Panc1 (cell line): ENCODE measurements at regions not wholly inside any gene's neighbourhood (a gene's known extent, or its start where the extent isn't known, plus 50 kb on each side); places are given as distances from the start of the nearest gene placed in this dataset.
A peak's percentile ranks its signal among the peaks of the same experiment; 100 is the strongest.

ENCODE experiments used
- ATAC-seq: fragments of 200-7000 bp; cut with Tn5 transposase; 2 replicates; pipeline ENCODE4 v1.9.1; 2020; ENCODE audit warnings: mild to moderate bottlenecking, moderate library complexity
- BruUV-seq: library from RNA; stranded (reverse); fragments of 400-500 nt; replicated peaks from 2 replicates; lab custom pipeline; 2021; lab: Mats Ljungman, UMichigan
- CTCF ChIA-PET: fragments of 300-600 bp; sonication (Branson Sonifier 250); formaldehyde crosslinking; loops from one replicate; lab custom pipeline; 2022; ENCODE audit warnings: antibody characterized with exemption; lab: Charles Lee
- POLR2A ChIA-PET: fragments of 300-600 bp; sonication (Branson Sonifier 250); formaldehyde crosslinking; loops from one replicate; lab custom pipeline; 2022; ENCODE audit warnings: antibody characterized with exemption; lab: Charles Lee
- DNase-seq: peaks from one replicate; pipeline ENCODE4 v3.0.0-alpha.2; 2010; ENCODE audit warnings: low read depth, low spot score
- H3K27ac ChIP-seq: 2 replicates; pipeline ENCODE4 v1.5.1; 2011; ENCODE audit warnings: mild to moderate bottlenecking, low read length, inconsistent platforms
- H3K27me3 ChIP-seq: fragments of 200-500 bp; sonication (Bioruptor generic); 2 replicates; pipeline ENCODE4 v1.6.0; 2014; ENCODE audit warnings: low read length, inconsistent platforms; ENCODE audit not compliant: control insufficient read depth, insufficient read depth
- H3K36me3 ChIP-seq: fragments of 200-500 bp; sonication (Bioruptor generic); 2 replicates; pipeline ENCODE4 v1.5.1; 2014; ENCODE audit warnings: inconsistent platforms, mild to moderate bottlenecking, low read length, moderate library complexity; ENCODE audit not compliant: control insufficient read depth, insufficient read depth
- H3K4me1 ChIP-seq: 2 replicates; pipeline ENCODE4 v1.5.1; 2011; ENCODE audit warnings: inconsistent platforms, mild to moderate bottlenecking, low read length, moderate library complexity; ENCODE audit not compliant: control insufficient read depth, insufficient read depth
- H3K4me3 ChIP-seq, 2 experiments: 2 replicates each; pipeline ENCODE4 v1.5.1; 2011 to 2012; ENCODE audit warnings: low read depth in 2 of 2, low read length in 2 of 2, mild to moderate bottlenecking in 2 of 2, inconsistent platforms in 1 of 2, moderate library complexity in 1 of 2
- H3K9me3 ChIP-seq: fragments of 200-500 bp; sonication (Bioruptor generic); 2 replicates; pipeline ENCODE4 v1.5.1; 2014; ENCODE audit warnings: low read depth, mild to moderate bottlenecking, inconsistent platforms, low read length, moderate library complexity; ENCODE audit not compliant: control insufficient read depth, insufficient read depth
- POLR2AphosphoS5 ChIP-seq: IDR thresholded peaks from 2 replicates; pipeline ENCODE4 v1.6.1; 2012; ENCODE audit warnings: mild to moderate bottlenecking, low read depth, low read length, moderate library complexity
- SIN3A ChIP-seq: IDR thresholded peaks from 2 replicates; pipeline ENCODE4 v1.6.1; 2012; ENCODE audit warnings: low read depth, mild to moderate bottlenecking, low read length, moderate library complexity, borderline replicate concordance; ENCODE audit not compliant: insufficient read depth
- TCF7L2 ChIP-seq: IDR thresholded peaks from 2 replicates; pipeline ENCODE4 v1.6.1; 2011; ENCODE audit warnings: mild to moderate bottlenecking, low read depth, low read length, inconsistent platforms
- in situ Hi-C: cut with HindIII; loops from 2 replicates; pipeline ENCODE4 v1.10.0; 2016; ENCODE audit warnings: low sequenced_read_pairs, low pct_unique_long_range_greater_than_20kb
- intact Hi-C: fragments of 100-400 bp; cut with micrococcal nuclease; formaldehyde crosslinking; loops from one replicate; pipeline ENCODE4 v1.10.0; 2022; ENCODE audit not compliant: unreplicated experiment
- TF ChIP-seq, protein P1 (sequence below), 2 experiments: IDR thresholded peaks; 2 replicates each; pipeline ENCODE4 v1.6.1; 2011 to 2012; ENCODE audit warnings: low read depth in 2 of 2, control low read depth in 1 of 2, low read length in 1 of 2, mild to moderate bottlenecking in 1 of 2, moderate library complexity in 1 of 2; ENCODE audit not compliant: insufficient read depth in 1 of 2
- TF ChIP-seq, protein P2 (sequence below): fragments of 450-650 bp; IDR thresholded peaks from 2 replicates; pipeline ENCODE4 v1.5.1; 2017; ENCODE audit warnings: mild to moderate bottlenecking

DNA sequence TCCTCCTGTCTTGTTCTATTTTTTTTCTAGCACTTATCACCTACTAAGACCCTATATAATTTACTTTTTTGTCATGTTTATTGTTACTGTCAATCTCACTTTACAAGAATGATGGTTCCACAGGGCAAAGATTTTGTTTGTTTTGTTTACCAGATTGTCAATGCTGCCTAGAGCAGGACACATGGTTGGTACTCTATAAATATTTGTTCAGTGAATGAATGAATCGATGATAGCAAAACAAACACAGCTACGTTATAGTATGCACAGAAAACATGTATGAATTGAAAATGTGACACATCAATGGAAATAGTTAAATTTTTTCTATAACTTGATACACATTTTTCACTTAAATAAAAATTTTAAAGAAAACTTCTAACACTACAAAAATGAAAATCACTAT lies 67.1 kb upstream of the KRR1 start:
- H3K27ac ChIP-seq = peak overlapping the region; percentile 67; the same call in 1 of the 2 replicates
- ATAC-seq (no peak), DNase-seq (no peak)
- no peaks in the 10 kb centered on the region for H3K27me3 ChIP-seq
- peaks cover 6% of the 10 kb centered on the region; the same call in 1 of the 2 replicates for H3K4me1 ChIP-seq
- H3K9me3 ChIP-seq = no peaks in the 10 kb centered on the region; the same call in 1 of the 2 replicates
- H3K36me3 ChIP-seq = no peaks in the 10 kb centered on the region
- intact Hi-C loops = no loop called here
- in situ Hi-C loops = no loop called here
- no peak overlapping the region for H3K4me3 ChIP-seq
- no TSS peak for BruUV-seq
- POLR2A ChIA-PET = interaction anchor here (0.6 kb wide), 1 partner anchor 20 kb away, joined by 3 read pairs; no protein-coding TSS in a partner anchor
- CTCF ChIA-PET = no interaction called here
- TF ChIP-seq TCF7L2 (no peak), SIN3A (no peak), POLR2AphosphoS5 (no peak)
- TF ChIP-seq, protein P1, sequence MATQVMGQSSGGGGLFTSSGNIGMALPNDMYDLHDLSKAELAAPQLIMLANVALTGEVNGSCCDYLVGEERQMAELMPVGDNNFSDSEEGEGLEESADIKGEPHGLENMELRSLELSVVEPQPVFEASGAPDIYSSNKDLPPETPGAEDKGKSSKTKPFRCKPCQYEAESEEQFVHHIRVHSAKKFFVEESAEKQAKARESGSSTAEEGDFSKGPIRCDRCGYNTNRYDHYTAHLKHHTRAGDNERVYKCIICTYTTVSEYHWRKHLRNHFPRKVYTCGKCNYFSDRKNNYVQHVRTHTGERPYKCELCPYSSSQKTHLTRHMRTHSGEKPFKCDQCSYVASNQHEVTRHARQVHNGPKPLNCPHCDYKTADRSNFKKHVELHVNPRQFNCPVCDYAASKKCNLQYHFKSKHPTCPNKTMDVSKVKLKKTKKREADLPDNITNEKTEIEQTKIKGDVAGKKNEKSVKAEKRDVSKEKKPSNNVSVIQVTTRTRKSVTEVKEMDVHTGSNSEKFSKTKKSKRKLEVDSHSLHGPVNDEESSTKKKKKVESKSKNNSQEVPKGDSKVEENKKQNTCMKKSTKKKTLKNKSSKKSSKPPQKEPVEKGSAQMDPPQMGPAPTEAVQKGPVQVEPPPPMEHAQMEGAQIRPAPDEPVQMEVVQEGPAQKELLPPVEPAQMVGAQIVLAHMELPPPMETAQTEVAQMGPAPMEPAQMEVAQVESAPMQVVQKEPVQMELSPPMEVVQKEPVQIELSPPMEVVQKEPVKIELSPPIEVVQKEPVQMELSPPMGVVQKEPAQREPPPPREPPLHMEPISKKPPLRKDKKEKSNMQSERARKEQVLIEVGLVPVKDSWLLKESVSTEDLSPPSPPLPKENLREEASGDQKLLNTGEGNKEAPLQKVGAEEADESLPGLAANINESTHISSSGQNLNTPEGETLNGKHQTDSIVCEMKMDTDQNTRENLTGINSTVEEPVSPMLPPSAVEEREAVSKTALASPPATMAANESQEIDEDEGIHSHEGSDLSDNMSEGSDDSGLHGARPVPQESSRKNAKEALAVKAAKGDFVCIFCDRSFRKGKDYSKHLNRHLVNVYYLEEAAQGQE (IDR thresholded peaks at IDR 0.05; ENCODE audit: insufficient read depth in 1 of 2, low read depth in 2 of 2, low read length in 1 of 2) = no peak
- TF ChIP-seq, protein P2, sequence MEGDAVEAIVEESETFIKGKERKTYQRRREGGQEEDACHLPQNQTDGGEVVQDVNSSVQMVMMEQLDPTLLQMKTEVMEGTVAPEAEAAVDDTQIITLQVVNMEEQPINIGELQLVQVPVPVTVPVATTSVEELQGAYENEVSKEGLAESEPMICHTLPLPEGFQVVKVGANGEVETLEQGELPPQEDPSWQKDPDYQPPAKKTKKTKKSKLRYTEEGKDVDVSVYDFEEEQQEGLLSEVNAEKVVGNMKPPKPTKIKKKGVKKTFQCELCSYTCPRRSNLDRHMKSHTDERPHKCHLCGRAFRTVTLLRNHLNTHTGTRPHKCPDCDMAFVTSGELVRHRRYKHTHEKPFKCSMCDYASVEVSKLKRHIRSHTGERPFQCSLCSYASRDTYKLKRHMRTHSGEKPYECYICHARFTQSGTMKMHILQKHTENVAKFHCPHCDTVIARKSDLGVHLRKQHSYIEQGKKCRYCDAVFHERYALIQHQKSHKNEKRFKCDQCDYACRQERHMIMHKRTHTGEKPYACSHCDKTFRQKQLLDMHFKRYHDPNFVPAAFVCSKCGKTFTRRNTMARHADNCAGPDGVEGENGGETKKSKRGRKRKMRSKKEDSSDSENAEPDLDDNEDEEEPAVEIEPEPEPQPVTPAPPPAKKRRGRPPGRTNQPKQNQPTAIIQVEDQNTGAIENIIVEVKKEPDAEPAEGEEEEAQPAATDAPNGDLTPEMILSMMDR = no peak

DNA sequence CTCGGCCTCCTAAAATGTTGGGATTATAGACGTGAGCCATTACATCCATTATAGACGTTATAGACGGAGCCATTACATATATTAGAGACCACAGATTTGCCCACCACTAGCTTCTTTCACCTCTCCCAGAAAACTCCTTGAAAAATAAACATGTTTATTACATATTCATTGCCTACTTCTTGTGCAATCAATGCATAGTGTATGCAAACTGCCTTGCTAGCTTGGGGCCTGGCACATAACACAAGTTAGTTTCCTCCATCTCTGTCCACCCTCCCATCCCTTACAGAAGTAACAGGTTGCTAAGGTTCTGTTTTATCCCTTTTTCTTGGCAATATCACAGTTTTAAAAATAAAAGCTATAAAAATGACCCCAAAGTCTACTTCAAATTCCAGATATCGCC lies 66.4 kb upstream of the KRR1 start:
- TF ChIP-seq SIN3A = no peak
- TF ChIP-seq, protein P1 (IDR thresholded peaks at IDR 0.05; ENCODE audit: insufficient read depth in 1 of 2, low read depth in 2 of 2, low read length in 1 of 2) = no peak
- no peak for TF ChIP-seq TCF7L2
- no peak for TF ChIP-seq POLR2AphosphoS5
- TF ChIP-seq, protein P2 = no peak
- ATAC-seq (no peak), DNase-seq (no peak)
- BruUV-seq = no TSS peak
- Histone ChIP-seq H3K27ac (no peak overlapping the region), H3K27me3 (no peaks in the 10 kb centered on the region), H3K36me3 (no peaks in the 10 kb centered on the region), H3K4me3 (no peak overlapping the region), H3K4me1 (peaks cover 6% of the 10 kb centered on the region; the same call in 1 of the 2 replicates), H3K9me3 (no peaks in the 10 kb centered on the region; the same call in 1 of the 2 replicates)
- in situ Hi-C loops = no loop called here
- ChIA-PET POLR2A (interaction anchor here (0.6 kb wide), 1 partner anchor 13 kb away, joined by 6 read pairs; no protein-coding TSS in a partner anchor), CTCF (no interaction called here)
- intact Hi-C loops = no loop called here
